Ascending aorta (tissue), 2 donors: ENCODE measurements at regions not wholly inside any gene's neighbourhood (a gene's known extent, or its start where the extent isn't known, plus 50 kb on each side); places are given as distances from the start of the nearest gene placed in this dataset.

ENCODE experiments used
- DNase-seq, 2 donors: peaks; one replicate each; pipeline ENCODE4 v3.0.0-alpha.2; 2019; ENCODE audit warnings: low spot score in 2 of 2
- H3K27ac ChIP-seq, 2 donors: fragments of 200-600 bp; sonication (generic); one replicate each; pipeline ENCODE4 v1.5.1; 2016 to 2017; ENCODE audit warnings: mild to moderate bottlenecking in 1 of 2
- H3K27me3 ChIP-seq: fragments of 200-600 bp; sonication (generic); one replicate; pipeline ENCODE4 v1.5.1; 2017
- H3K36me3 ChIP-seq, 2 donors: fragments of 200-600 bp; sonication (generic); one replicate each; pipeline ENCODE4 v1.5.1; 2016
- H3K4me1 ChIP-seq, 2 donors: fragments of 200-600 bp; sonication (generic); one replicate each; pipeline ENCODE4 v1.5.1; 2016 to 2017; ENCODE audit warnings: mild to moderate bottlenecking in 1 of 2
- H3K4me3 ChIP-seq, 2 donors: fragments of 200-600 bp; sonication (generic); one replicate each; pipeline ENCODE4 v1.5.1; 2016 to 2017; ENCODE audit warnings: mild to moderate bottlenecking in 1 of 2
- H3K9me3 ChIP-seq, 2 donors: fragments of 200-600 bp; sonication (generic); one replicate each; pipeline ENCODE4 v1.5.1; 2016
- intact Hi-C: fragments of 100-400 bp; cut with DNase I; formaldehyde crosslinking; loops from one replicate; pipeline ENCODE4 v1.15.1; 2023
- TF ChIP-seq, protein P1 (sequence below), 3 experiments: fragments of 200-600 bp in 2 of 3; fragments of 450-650 bp in 1 of 3; sonication (generic) in 2 of 3; IDR thresholded peaks; one replicate each; pipeline ENCODE4 v1.5.1; 2016 to 2019; ENCODE audit warnings: antibody characterized with exemption in 3 of 3, mild to moderate bottlenecking in 1 of 3, moderate library complexity in 1 of 3

DNA sequence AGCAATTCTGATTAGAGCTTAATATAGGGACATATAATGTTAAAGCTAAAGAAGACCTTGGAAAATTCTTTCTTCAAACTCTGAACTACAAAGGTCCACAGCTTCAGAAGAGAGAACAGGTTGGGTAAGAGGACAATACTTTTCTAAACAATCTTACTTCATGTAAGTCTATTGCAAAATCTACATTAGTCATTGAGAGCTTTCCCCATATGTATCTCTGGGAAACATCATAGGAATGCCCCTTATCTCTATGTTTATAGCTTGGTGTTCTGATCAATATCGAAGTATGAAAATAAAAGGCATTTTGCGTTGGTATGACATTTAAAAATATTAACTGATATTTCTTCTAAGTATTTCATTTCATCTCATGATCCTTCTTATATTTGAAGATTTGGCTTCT lies 962.6 kb downstream of the AACS start:
- no peak overlapping the region for H3K27ac ChIP-seq
- no peak overlapping the region for H3K4me3 ChIP-seq
- H3K36me3 ChIP-seq, result no peaks in the 10 kb centered on the region
- intact Hi-C loops, result no loop called here
- TF ChIP-seq, protein P1, sequence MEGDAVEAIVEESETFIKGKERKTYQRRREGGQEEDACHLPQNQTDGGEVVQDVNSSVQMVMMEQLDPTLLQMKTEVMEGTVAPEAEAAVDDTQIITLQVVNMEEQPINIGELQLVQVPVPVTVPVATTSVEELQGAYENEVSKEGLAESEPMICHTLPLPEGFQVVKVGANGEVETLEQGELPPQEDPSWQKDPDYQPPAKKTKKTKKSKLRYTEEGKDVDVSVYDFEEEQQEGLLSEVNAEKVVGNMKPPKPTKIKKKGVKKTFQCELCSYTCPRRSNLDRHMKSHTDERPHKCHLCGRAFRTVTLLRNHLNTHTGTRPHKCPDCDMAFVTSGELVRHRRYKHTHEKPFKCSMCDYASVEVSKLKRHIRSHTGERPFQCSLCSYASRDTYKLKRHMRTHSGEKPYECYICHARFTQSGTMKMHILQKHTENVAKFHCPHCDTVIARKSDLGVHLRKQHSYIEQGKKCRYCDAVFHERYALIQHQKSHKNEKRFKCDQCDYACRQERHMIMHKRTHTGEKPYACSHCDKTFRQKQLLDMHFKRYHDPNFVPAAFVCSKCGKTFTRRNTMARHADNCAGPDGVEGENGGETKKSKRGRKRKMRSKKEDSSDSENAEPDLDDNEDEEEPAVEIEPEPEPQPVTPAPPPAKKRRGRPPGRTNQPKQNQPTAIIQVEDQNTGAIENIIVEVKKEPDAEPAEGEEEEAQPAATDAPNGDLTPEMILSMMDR (IDR thresholded peaks at IDR 0.05), result no peak
- no peaks in the 10 kb centered on the region for H3K4me1 ChIP-seq
- H3K9me3 ChIP-seq, result no peaks in the 10 kb centered on the region
- no peak for DNase-seq
- H3K27me3 ChIP-seq, result no peaks in the 10 kb centered on the region

DNA sequence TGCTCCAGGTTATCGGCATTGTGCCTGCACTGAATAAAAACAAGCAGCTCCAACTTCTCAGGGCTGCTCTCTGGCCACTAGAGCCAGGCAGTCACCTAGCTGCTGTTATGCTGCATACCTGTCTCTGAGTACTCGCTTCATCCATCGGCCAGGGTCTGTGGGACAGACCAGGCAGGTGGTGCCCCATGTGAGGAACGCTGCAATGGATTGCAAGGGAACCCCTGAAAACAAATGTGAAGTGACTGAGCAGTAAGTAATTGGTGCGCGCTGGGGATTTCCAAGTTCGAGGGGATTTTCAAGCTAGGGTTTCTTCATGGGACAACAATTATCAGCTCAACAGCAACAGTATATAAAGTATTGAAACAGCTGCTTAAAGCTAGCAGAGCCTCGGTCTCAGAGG lies 965.3 kb downstream of the AACS start:
- TF ChIP-seq, protein P1 (IDR thresholded peaks at IDR 0.05), result no peak
- H3K27me3 ChIP-seq, result no peaks in the 10 kb centered on the region
- H3K4me3 ChIP-seq, result no peak overlapping the region
- intact Hi-C loops, result no loop called here
- H3K9me3 ChIP-seq, result no peaks in the 10 kb centered on the region
- H3K27ac ChIP-seq, result no peak overlapping the region
- no peak for DNase-seq
- H3K4me1 ChIP-seq, result no peaks in the 10 kb centered on the region
- no peaks in the 10 kb centered on the region for H3K36me3 ChIP-seq

DNA sequence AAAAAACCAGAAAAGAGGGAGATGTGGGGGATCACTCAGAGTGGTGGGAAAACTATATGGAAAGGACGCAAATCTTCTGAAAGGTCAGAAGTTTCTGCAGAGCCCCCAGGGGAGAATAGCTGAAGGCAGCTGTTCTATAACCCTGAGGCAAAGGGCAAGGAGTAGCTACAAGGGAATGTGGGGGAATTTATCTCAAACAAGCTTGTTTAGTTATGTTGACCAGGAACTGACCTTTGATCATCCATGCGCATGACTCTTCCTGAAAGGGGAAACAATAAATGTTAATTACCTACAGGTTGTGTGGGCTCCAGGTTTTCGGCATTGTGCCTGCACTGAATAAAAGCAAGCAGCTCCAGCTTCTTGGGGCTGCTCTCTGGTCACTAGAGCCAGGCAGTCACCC lies 968.5 kb downstream of the AACS start:
- TF ChIP-seq, protein P1 (IDR thresholded peaks at IDR 0.05), result no peak
- no peaks in the 10 kb centered on the region for H3K4me1 ChIP-seq
- H3K27ac ChIP-seq, result no peak overlapping the region
- no peaks in the 10 kb centered on the region for H3K36me3 ChIP-seq
- H3K4me3 ChIP-seq, result no peak overlapping the region
- H3K27me3 ChIP-seq, result no peaks in the 10 kb centered on the region
- no peaks in the 10 kb centered on the region for H3K9me3 ChIP-seq
- intact Hi-C loops, result no loop called here
- DNase-seq, result no peak

DNA sequence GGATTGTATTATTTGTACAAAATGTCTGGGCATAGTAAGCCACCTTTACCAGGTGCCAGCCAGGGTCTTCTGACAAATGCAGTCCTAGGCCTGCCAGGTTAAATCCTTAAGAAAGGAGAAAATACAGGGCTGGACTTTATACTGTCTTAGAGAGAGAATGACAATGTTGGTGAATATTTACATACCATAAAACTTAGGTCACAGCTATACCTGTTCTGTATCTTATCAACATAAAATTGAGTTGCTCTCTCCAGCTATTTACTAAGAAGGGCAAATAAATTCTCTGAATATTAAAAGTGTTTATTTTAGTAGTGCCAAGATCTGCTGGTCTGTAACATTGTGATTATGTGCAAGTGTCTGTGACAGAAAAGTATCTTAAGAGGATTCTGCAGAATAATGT lies 971.1 kb downstream of the AACS start:
- Histone ChIP-seq H3K4me1 (no peaks in the 10 kb centered on the region), H3K4me3 (no peak overlapping the region), H3K36me3 (no peaks in the 10 kb centered on the region), H3K9me3 (no peaks in the 10 kb centered on the region), H3K27ac (no peak overlapping the region), H3K27me3 (no peaks in the 10 kb centered on the region)
- TF ChIP-seq, protein P1 (IDR thresholded peaks at IDR 0.05), result no peak
- intact Hi-C loops, result no loop called here
- DNase-seq, result no peak

GRCh38 chr12:126038434-126038833 lies 973.2 kb downstream of the AACS start:
- intact Hi-C loops, result no loop called here

GRCh38 chr12:126040307-126040706 lies 975.1 kb downstream of the AACS start:
- Histone ChIP-seq H3K36me3 (no peaks in the 10 kb centered on the region), H3K4me1 (no peaks in the 10 kb centered on the region), H3K4me3 (no peak overlapping the region), H3K27ac (no peak overlapping the region), H3K27me3 (no peaks in the 10 kb centered on the region), H3K9me3 (no peaks in the 10 kb centered on the region)
- DNase-seq, result no peak
- TF ChIP-seq, protein P1 (IDR thresholded peaks at IDR 0.05), result no peak
- intact Hi-C loops, result no loop called here

More at GRCh38 chr12:126038434-126038833, 973.2 kb downstream of the AACS start:
- TF ChIP-seq, protein P1 (IDR thresholded peaks at IDR 0.05), result no peak
- Histone ChIP-seq H3K36me3 (no peaks in the 10 kb centered on the region), H3K4me1 (no peaks in the 10 kb centered on the region), H3K27ac (no peak overlapping the region), H3K27me3 (no peaks in the 10 kb centered on the region), H3K4me3 (no peak overlapping the region), H3K9me3 (no peaks in the 10 kb centered on the region)
- DNase-seq, result no peak
